ENCODE measurements at regions not wholly inside any gene's neighbourhood (a gene's known extent, or its start where the extent isn't known, plus 50 kb on each side); places are given as distances from the start of the nearest gene placed in this dataset.

GRCh38 chr10:9244864-9245263 is 1190.4 kb downstream of the GATA3 start (continued):
- no peak for TF ChIP-seq ZBTB33 (IDR thresholded peaks at IDR 0.05)

- DNase-seq (ENCODE audit: low spot score): no peak
Measured at GRCh38 chr10:9253121-9253520, 1198.6 kb downstream of the GATA3 start.

GRCh38 chr10:9254353-9254752 is 1199.9 kb downstream of the GATA3 start:
- H3K4me1 ChIP-seq (ENCODE audit: control insufficient read depth in 4 of 4, insufficient read depth in 4 of 4, low read length in 3 of 4): no peaks in the 10 kb centered on the region
- DNase-seq (ENCODE audit: low spot score): no peak
- no peaks in the 10 kb centered on the region for H3K36me3 ChIP-seq (ENCODE audit: control insufficient read depth in 4 of 4, insufficient read depth in 3 of 4, low read depth in 1 of 4, low read length in 3 of 4)
- no peak overlapping the region for H3K9ac ChIP-seq (ENCODE audit: low read depth in 1 of 2, low read length in 2 of 2)
- peaks cover 0 to 2% (median 0%) of the 10 kb centered on the region in 4 donors for H3K27me3 ChIP-seq (ENCODE audit: control insufficient read depth in 4 of 4, insufficient read depth in 4 of 4, low read length in 3 of 4)
- no peak overlapping the region for H3K4me3 ChIP-seq (ENCODE audit: low read depth in 1 of 3, low read length in 3 of 3)
- no peak overlapping the region for H3K27ac ChIP-seq (ENCODE audit: low read depth in 1 of 2, low read length in 2 of 2)
- WGBS: 44% methylated on average over 2 of the region's 2 CpGs
- TF ChIP-seq YY1 (IDR thresholded peaks at IDR 0.05) (no peak), SP1 (IDR thresholded peaks at IDR 0.05) (no peak), NR2F2 (IDR thresholded peaks at IDR 0.05) (no peak), GABPA (IDR thresholded peaks at IDR 0.05 in 1 of 2, conservative IDR thresholded peaks at IDR 0.05 in 1 of 2) (no peak), FOXA2 (IDR thresholded peaks at IDR 0.05) (no peak), CTCF (IDR thresholded peaks at IDR 0.05; ENCODE audit: low read depth, low read length, missing input control) (no peak)
- H3K9me3 ChIP-seq (ENCODE audit: control insufficient read depth in 4 of 4, low read length in 3 of 4): no peaks in the 10 kb centered on the region

More at GRCh38 chr10:9253121-9253520, 1198.6 kb downstream of the GATA3 start:
- Histone ChIP-seq H3K27me3 (ENCODE audit: control insufficient read depth in 4 of 4, insufficient read depth in 4 of 4, low read length in 3 of 4) (peaks cover 0 to 2% (median 0%) of the 10 kb centered on the region in 4 donors), H3K36me3 (ENCODE audit: control insufficient read depth in 4 of 4, insufficient read depth in 3 of 4, low read depth in 1 of 4, low read length in 3 of 4) (no peaks in the 10 kb centered on the region), H3K4me3 (ENCODE audit: low read depth in 1 of 3, low read length in 3 of 3) (no peak overlapping the region), H3K9me3 (ENCODE audit: control insufficient read depth in 4 of 4, low read length in 3 of 4) (no peaks in the 10 kb centered on the region), H3K9ac (ENCODE audit: low read depth in 1 of 2, low read length in 2 of 2) (no peak overlapping the region), H3K27ac (ENCODE audit: low read depth in 1 of 2, low read length in 2 of 2) (no peak overlapping the region), H3K4me1 (ENCODE audit: control insufficient read depth in 4 of 4, insufficient read depth in 4 of 4, low read length in 3 of 4) (no peaks in the 10 kb centered on the region)
- TF ChIP-seq FOXA2 (IDR thresholded peaks at IDR 0.05): no peak

- no peaks in the 10 kb centered on the region for H3K4me1 ChIP-seq (ENCODE audit: control insufficient read depth in 4 of 4, insufficient read depth in 4 of 4, low read length in 3 of 4)
- DNase-seq (ENCODE audit: low spot score): no peak
- no peak overlapping the region for H3K4me3 ChIP-seq (ENCODE audit: low read depth in 1 of 3, low read length in 3 of 3)
- no peak for TF ChIP-seq TAF1 (conservative IDR thresholded peaks at IDR 0.05)
- TF ChIP-seq RAD21 (IDR thresholded peaks at IDR 0.05): no peak
- TF ChIP-seq YY1 (IDR thresholded peaks at IDR 0.05): no peak
- no peak for TF ChIP-seq SP1 (IDR thresholded peaks at IDR 0.05)
- TF ChIP-seq ATF3 (IDR thresholded peaks at IDR 0.05): no peak
- TF ChIP-seq MAX (IDR thresholded peaks at IDR 0.05): no peak
- H3K27ac ChIP-seq (ENCODE audit: low read depth in 1 of 2, low read length in 2 of 2): no peak overlapping the region
- H3K9ac ChIP-seq (ENCODE audit: low read depth in 1 of 2, low read length in 2 of 2): no peak overlapping the region
- H3K9me3 ChIP-seq (ENCODE audit: control insufficient read depth in 4 of 4, low read length in 3 of 4): no peaks in the 10 kb centered on the region
- WGBS: 54% methylated on average over 1 of the region's 1 CpG
- peaks cover 0 to 6% (median under 1%) of the 10 kb centered on the region in 4 donors for H3K27me3 ChIP-seq (ENCODE audit: control insufficient read depth in 4 of 4, insufficient read depth in 4 of 4, low read length in 3 of 4)
- H3K36me3 ChIP-seq (ENCODE audit: control insufficient read depth in 4 of 4, insufficient read depth in 3 of 4, low read depth in 1 of 4, low read length in 3 of 4): no peaks in the 10 kb centered on the region
Measured at GRCh38 chr10:9260690-9261089, 1206.2 kb downstream of the GATA3 start.
